Astrocyte (in vitro differentiated cells and primary cell): ENCODE measurements at regions not wholly inside any gene's neighbourhood (a gene's known extent, or its start where the extent isn't known, plus 50 kb on each side); places are given as distances from the start of the nearest gene placed in this dataset.

ENCODE experiments used
- DNase-seq: peaks from one replicate; pipeline ENCODE4 v3.0.0-alpha.2; 2010; ENCODE audit warnings: low read depth
- FAIRE-seq: peaks from 2 replicates; lab custom pipeline; 2011; peaks lifted over from hg19 to GRCh38; lab: Jason Lieb, UNC
- H2AFZ ChIP-seq: 2 replicates; pipeline ENCODE4 v1.6.0; 2012; ENCODE audit warnings: low read depth, low read length, inconsistent platforms
- H3K27ac ChIP-seq: 2 replicates; pipeline ENCODE4 v1.5.1; 2011; ENCODE audit warnings: low read depth, low read length, inconsistent platforms
- H3K27me3 ChIP-seq: 2 replicates; pipeline ENCODE4 v1.6.0; 2011; ENCODE audit warnings: low read length, inconsistent platforms; ENCODE audit not compliant: insufficient read depth
- H3K36me3 ChIP-seq: 2 replicates; pipeline ENCODE4 v1.5.1; 2011; ENCODE audit warnings: low read length, inconsistent platforms; ENCODE audit not compliant: insufficient read depth
- H3K4me1 ChIP-seq: 2 replicates; pipeline ENCODE4 v1.5.1; 2011; ENCODE audit warnings: low read length, inconsistent platforms; ENCODE audit not compliant: insufficient read depth
- H3K4me2 ChIP-seq: 2 replicates; pipeline ENCODE4 v1.6.0; 2012; ENCODE audit warnings: low read length, inconsistent platforms
- H3K4me3 ChIP-seq: 2 replicates; pipeline ENCODE4 v1.5.1; 2011; ENCODE audit warnings: low read depth, mild to moderate bottlenecking, low read length, inconsistent platforms; ENCODE audit not compliant: insufficient read depth
- H3K79me2 ChIP-seq: 2 replicates; pipeline ENCODE4 v1.6.0; 2012; ENCODE audit warnings: mild to moderate bottlenecking, low read length, inconsistent platforms; ENCODE audit not compliant: insufficient read depth
- H3K9ac ChIP-seq: 2 replicates; pipeline ENCODE4 v1.6.0; 2012; ENCODE audit warnings: mild to moderate bottlenecking, low read length, inconsistent platforms
- H3K9me3 ChIP-seq: 2 replicates; pipeline ENCODE4 v1.5.1; 2012; ENCODE audit warnings: low read depth, mild to moderate bottlenecking, low read length, inconsistent platforms; ENCODE audit not compliant: insufficient read depth
- H4K20me1 ChIP-seq: 2 replicates; pipeline ENCODE4 v1.6.0; 2012; ENCODE audit warnings: low read length, inconsistent platforms; ENCODE audit not compliant: insufficient read depth
- H3K27ac Mint-ChIP-seq: one replicate; pipeline ENCODE4 v1.8.0; 2021; ENCODE audit warnings: mild to moderate bottlenecking, mixed read lengths; ENCODE audit not compliant: unreplicated experiment
- H3K27me3 Mint-ChIP-seq: one replicate; pipeline ENCODE4 v1.8.0; 2021; ENCODE audit warnings: low read depth, mixed read lengths; ENCODE audit not compliant: unreplicated experiment
- H3K36me3 Mint-ChIP-seq: one replicate; pipeline ENCODE4 v1.8.0; 2021; ENCODE audit warnings: low read depth, mixed read lengths; ENCODE audit not compliant: unreplicated experiment
- H3K4me1 Mint-ChIP-seq: one replicate; pipeline ENCODE4 v1.8.0; 2021; ENCODE audit warnings: low read depth, mixed read lengths; ENCODE audit not compliant: unreplicated experiment
- H3K4me3 Mint-ChIP-seq: one replicate; pipeline ENCODE4 v1.8.0; 2021; ENCODE audit warnings: mild to moderate bottlenecking, moderate library complexity, mixed read lengths; ENCODE audit not compliant: unreplicated experiment
- H3K9me3 Mint-ChIP-seq: one replicate; pipeline ENCODE4 v1.8.0; 2021; ENCODE audit warnings: mild to moderate bottlenecking, mixed read lengths; ENCODE audit not compliant: unreplicated experiment
- EZH2 ChIP-seq: IDR thresholded peaks from 2 replicates; pipeline ENCODE4 v1.6.1; 2012; ENCODE audit warnings: mild to moderate bottlenecking, low read length, inconsistent platforms; ENCODE audit not compliant: insufficient read depth
- TF ChIP-seq, protein P1 (sequence below): IDR thresholded peaks from 2 replicates; pipeline ENCODE4 v1.5.1; 2011; ENCODE audit warnings: low read depth, mild to moderate bottlenecking, inconsistent platforms, low read length, moderate library complexity; ENCODE audit not compliant: insufficient read depth

DNA sequence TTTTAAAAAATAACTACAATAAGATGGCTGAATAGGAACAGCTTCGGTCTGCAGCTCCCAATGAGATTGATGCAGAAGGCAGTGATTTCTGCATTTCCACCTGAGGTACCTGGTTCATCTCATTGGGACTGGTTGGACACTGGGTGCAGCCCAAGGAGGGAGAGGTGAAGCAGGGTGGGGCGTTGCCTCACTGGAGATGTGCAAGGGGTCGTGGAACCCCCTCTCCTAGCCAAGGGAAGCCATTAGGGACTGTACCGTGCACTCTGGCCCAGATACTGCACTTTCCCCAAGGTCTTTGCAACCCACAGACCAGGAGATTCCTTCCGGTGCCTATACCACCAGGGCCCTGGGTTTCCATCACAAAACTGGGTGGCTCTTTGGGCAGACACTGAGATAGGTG, 640.1 kb downstream of the IQCM start:
- Histone ChIP-seq H4K20me1 (no peaks in the 10 kb centered on the region), H3K27ac (no peak overlapping the region), H3K9ac (no peak overlapping the region), H3K4me1 (no peaks in the 10 kb centered on the region), H3K4me3 (no peak overlapping the region), H3K79me2 (no peaks in the 10 kb centered on the region), H3K4me2 (no peak overlapping the region), H3K27me3 (no peaks in the 10 kb centered on the region), H3K36me3 (no peaks in the 10 kb centered on the region), H3K9me3 (no peaks in the 10 kb centered on the region), H2AFZ (no peak overlapping the region)
- no peak for FAIRE-seq
- TF ChIP-seq EZH2 = no peak
- TF ChIP-seq, protein P1, sequence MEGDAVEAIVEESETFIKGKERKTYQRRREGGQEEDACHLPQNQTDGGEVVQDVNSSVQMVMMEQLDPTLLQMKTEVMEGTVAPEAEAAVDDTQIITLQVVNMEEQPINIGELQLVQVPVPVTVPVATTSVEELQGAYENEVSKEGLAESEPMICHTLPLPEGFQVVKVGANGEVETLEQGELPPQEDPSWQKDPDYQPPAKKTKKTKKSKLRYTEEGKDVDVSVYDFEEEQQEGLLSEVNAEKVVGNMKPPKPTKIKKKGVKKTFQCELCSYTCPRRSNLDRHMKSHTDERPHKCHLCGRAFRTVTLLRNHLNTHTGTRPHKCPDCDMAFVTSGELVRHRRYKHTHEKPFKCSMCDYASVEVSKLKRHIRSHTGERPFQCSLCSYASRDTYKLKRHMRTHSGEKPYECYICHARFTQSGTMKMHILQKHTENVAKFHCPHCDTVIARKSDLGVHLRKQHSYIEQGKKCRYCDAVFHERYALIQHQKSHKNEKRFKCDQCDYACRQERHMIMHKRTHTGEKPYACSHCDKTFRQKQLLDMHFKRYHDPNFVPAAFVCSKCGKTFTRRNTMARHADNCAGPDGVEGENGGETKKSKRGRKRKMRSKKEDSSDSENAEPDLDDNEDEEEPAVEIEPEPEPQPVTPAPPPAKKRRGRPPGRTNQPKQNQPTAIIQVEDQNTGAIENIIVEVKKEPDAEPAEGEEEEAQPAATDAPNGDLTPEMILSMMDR = no peak
- no peak overlapping the region for H3K4me3 Mint-ChIP-seq
- no peak for DNase-seq
- peaks cover 9% of the 10 kb centered on the region for H3K9me3 Mint-ChIP-seq
- H3K36me3 Mint-ChIP-seq = no peaks in the 10 kb centered on the region
- no peak overlapping the region for H3K27ac Mint-ChIP-seq
- H3K27me3 Mint-ChIP-seq = no peaks in the 10 kb centered on the region
- peaks cover 6% of the 10 kb centered on the region for H3K4me1 Mint-ChIP-seq

DNA sequence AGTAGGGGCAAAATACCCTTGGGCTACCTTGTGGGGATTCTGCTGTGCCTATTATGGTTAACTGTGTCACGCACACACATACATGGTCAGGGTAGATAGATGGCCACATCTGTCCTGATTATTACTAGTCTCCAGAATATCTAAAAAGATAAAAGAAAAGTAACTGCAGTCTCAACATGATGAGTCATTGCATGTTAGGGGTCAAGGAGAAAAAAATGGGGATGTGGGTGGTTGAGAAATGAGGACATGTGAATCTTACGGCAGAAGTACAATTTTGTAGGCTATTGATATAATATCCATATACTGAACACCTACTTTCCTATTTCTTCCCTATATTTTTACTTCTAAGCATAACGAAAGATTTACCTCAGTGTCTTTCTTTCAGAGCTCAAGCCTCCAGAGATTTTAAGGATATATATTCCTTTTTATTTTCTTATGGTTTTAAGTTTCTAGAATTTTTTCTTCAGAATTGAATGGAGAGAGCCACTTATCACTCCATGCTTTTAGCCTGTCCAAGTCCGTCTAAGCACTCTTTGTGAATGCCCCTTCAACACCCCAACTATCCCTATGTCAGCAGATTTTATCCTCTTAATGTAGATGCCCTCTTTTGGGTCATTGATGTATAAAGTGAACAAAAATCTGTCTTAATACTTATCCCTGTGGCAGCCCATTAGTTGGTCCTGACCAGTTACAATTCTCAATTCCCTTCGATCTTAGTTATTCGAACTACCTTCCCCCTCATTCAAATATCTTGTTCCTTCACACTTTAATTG, 642.2 kb downstream of the IQCM start:
- H3K27me3 ChIP-seq = no peaks in the 10 kb centered on the region
- no peak overlapping the region for H3K4me3 ChIP-seq
- no peak overlapping the region for H3K9ac ChIP-seq
- Mint-ChIP-seq H3K27ac (no peak overlapping the region), H3K9me3 (peaks cover 3% of the 10 kb centered on the region), H3K4me3 (no peak overlapping the region), H3K36me3 (no peaks in the 10 kb centered on the region), H3K27me3 (no peaks in the 10 kb centered on the region), H3K4me1 (peaks cover 6% of the 10 kb centered on the region)
- TF ChIP-seq, protein P1 = no peak
- TF ChIP-seq EZH2 = no peak
- H2AFZ ChIP-seq = no peak overlapping the region
- no peaks in the 10 kb centered on the region for H4K20me1 ChIP-seq
- H3K27ac ChIP-seq = no peak overlapping the region
- H3K79me2 ChIP-seq = no peaks in the 10 kb centered on the region
- H3K9me3 ChIP-seq = no peaks in the 10 kb centered on the region
- no peaks in the 10 kb centered on the region for H3K36me3 ChIP-seq
- peak; percentile 54 for DNase-seq
- FAIRE-seq = no peak
- no peak overlapping the region for H3K4me2 ChIP-seq
- no peaks in the 10 kb centered on the region for H3K4me1 ChIP-seq

DNA sequence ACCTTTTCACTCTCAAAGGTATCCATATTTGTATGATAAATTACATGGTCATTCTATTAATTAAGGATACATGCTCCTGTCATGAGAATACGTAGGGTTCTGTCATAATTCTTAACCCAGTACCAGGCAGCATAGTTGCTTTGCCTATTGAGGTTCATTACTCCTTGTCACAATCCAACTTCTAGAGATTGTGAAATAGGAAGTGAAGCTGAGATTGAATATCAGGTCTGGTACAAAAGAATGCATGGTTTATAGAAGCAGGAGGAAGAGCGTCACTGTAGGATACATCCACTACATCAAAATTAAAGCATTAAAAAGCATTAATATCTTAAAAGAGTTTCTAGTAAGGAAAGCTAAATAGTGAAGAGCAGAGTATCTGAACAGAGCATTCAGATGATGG, 647.0 kb downstream of the IQCM start:
- Mint-ChIP-seq H3K27ac (no peak overlapping the region), H3K4me1 (peaks cover 31% of the 10 kb centered on the region), H3K27me3 (no peaks in the 10 kb centered on the region), H3K36me3 (no peaks in the 10 kb centered on the region), H3K9me3 (no peaks in the 10 kb centered on the region), H3K4me3 (no peak overlapping the region)
- Histone ChIP-seq H3K36me3 (no peaks in the 10 kb centered on the region), H4K20me1 (no peaks in the 10 kb centered on the region), H3K27me3 (no peaks in the 10 kb centered on the region), H3K9ac (no peak overlapping the region), H3K9me3 (no peaks in the 10 kb centered on the region), H3K4me2 (no peak overlapping the region), H3K79me2 (no peaks in the 10 kb centered on the region), H3K4me1 (peaks cover 23% of the 10 kb centered on the region), H3K27ac (no peak overlapping the region), H3K4me3 (no peak overlapping the region), H2AFZ (no peak overlapping the region)
- DNase-seq = peak; percentile 47
- no peak for FAIRE-seq
- TF ChIP-seq EZH2 = no peak
- TF ChIP-seq, protein P1 = no peak
